NK-92 treated with Interleukin-12 subunit alpha and Interleukin-12 subunit beta, amount 100 ng/mL, for 24 hours (cell line): ENCODE measurements at regions not wholly inside any gene's neighbourhood (a gene's known extent, or its start where the extent isn't known, plus 50 kb on each side); places are given as distances from the start of the nearest gene placed in this dataset.
"Not testable (repeated sequence)": the region's sequence is repeated elsewhere in the genome, so short reads cannot be mapped to it uniquely, and the experiment has no call there.

Experiments
- DNase-seq: peaks from one replicate; lab custom pipeline; 2025; lab: John Stamatoyannopoulos, UW

DNA sequence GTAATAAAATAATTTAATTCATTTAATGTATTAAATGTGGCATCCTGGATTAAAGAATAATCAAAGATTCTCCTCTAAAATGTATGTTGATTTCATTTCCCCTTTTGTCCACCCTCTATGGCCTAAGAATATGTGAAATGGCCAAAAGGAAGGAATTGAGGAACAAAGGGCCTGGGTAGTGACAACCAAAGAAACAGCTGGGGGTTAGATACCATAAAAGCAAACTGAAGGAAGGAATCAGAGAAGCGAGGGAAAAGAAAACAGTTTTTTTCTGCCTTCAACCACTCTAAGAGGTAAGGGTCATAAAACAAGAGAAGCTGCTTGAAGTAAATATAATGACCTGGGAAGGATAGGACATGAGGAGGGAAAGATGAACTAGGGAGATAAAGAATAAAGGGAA is 139.3 kb downstream of the FAM76B start:
- DNase-seq: no peak

- DNase-seq: no peak
Measured at GRCh38 chr11:95647871-95648270, 141.7 kb downstream of the FAM76B start.

DNA sequence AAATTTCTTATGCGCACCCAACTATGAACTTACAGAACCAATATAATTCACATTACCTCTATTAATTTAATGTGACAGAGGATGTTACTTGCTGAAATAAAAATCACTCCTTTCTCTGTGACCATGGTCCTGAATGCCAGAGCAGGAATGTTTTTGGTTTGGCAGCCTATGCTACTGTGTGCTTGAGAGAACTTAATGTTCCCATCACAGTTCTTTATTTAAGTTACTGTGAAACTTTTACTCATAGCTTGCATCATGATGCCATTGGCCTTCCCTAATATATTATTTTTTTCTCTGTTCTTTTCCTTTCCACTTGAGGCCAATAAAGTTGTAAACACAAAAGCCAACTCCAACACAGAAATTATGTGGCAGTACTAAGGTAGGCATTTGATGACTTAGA is 142.2 kb downstream of the FAM76B start:
- no peak for DNase-seq

- DNase-seq: no peak
Measured at GRCh38 chr11:95641495-95641894, 148.1 kb downstream of the FAM76B start.

- DNase-seq: no peak
Measured at GRCh38 chr11:95638501-95638900, 151.1 kb downstream of the FAM76B start.

DNA sequence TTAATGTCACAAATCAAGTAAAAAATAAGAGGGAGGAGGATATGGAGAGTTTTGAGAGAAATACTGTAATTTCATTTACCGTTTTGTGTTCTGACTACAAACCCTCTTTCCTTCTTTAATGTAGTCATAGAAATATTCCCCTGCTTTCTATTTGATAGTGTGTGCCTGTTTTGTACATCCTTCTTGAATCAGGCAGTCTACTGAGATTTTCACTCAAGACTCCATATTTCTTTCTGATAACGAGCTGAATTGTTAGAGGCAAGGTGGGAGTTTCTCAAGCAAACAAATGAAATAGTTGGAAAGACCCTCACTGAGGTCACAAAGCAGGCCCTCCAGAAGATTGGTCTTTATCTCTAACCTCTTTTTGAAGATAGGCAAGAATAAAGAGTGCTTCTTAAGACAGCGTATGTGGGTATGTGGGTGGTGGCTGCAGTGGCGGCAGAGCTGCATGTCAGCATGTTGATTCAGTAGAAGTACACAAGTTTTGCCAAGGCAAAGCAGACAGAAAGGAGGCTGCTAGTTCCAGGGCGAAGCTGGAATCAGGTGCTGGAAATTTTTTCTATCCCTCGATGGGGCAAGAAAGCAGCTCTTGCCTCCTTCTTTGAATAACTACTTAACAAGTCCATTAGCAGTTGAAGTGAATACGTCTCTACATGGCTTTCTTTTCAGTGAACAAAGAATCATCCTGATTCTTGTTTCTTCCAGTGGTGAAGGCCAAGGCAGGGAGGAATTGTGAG is 164.2 kb downstream of the FAM76B start:
- DNase-seq: no peak

- DNase-seq: no peak
Measured at GRCh38 chr11:95616256-95616804, 173.3 kb downstream of the FAM76B start.

- no peak for DNase-seq
Measured at GRCh38 chr11:95611827-95612226, 177.8 kb downstream of the FAM76B start.

DNA sequence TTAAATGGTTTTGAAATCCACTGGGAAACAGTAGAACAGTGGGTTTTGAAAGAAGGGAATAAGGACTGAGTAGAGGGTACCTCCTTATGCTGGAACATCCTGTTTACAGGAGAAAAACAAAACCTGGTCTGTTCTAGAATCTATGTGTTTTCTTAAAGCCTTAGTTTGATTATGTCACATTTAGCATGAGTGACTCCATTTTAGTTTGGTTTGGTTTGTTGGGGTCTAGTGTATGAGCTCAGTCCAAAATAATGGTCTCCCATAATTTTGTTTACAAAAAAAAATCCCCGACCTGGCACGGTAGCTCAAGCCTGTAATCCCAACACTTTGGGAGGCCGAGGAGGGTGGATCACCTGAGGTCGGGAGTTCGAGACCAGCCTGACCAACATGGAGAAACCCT is 179.4 kb downstream of the FAM76B start:
- DNase-seq: not testable (repeated sequence)

DNA sequence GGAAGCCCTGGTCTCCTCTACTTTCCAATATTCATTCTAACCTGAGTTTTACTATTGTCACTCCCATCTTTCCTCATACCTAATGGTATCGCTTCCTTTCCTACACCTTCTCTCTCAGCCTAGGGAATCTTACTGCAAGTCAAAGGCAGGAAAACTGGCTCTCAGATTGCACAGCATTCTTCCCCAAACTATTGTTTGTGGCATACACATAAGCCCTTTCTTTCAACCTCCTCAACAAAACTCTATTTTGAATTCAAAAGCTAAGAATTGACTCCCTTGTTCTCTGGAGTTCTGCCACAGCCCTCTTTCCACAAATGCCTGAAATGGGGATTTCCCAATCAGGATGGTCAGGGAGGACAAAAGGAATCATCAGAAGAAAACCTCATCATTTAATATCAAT is 181.5 kb downstream of the FAM76B start:
- DNase-seq: no peak

- DNase-seq: no peak
Measured at GRCh38 chr11:95606824-95607223, 182.8 kb downstream of the FAM76B start.

- no peak for DNase-seq
Measured at GRCh38 chr11:95605271-95605940, 184.2 kb downstream of the FAM76B start.

GRCh38 chr11:95599959-95600586 is 189.5 kb downstream of the FAM76B start:
- no peak for DNase-seq

DNA sequence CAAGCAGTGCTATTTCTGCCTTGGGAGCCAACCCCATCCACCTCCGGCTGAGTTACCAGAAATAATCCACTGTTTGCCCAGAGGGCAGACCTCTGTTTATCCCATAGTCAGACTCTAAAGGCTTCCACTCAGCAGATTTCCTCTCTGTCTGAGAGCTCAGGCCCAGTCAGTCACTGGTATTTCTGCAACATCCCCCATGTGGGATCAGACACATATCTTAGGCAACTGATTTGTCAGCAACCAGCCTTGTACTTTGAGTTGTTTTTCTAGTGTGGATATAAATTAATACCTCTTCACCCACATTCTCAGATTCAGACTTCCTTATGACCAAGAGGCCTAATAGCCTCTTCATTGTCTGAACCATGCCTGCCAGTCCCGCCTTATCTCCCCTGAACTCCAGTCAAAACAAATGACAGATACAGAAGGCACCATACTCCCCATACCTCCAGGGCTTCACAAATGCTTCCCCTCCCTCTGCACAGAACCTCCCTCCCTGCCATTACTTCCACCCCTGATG is 193.6 kb downstream of the FAM76B start:
- DNase-seq: no peak

GRCh38 chr11:95595541-95595940 is 194.0 kb downstream of the FAM76B start:
- no peak for DNase-seq

GRCh38 chr11:95593111-95593510 is 196.5 kb downstream of the FAM76B start:
- no peak for DNase-seq

GRCh38 chr11:95592471-95592870 is 197.1 kb downstream of the FAM76B start:
- DNase-seq: no peak

- no peak for DNase-seq
Measured at GRCh38 chr11:95589893-95590612, 199.5 kb downstream of the FAM76B start.

DNA sequence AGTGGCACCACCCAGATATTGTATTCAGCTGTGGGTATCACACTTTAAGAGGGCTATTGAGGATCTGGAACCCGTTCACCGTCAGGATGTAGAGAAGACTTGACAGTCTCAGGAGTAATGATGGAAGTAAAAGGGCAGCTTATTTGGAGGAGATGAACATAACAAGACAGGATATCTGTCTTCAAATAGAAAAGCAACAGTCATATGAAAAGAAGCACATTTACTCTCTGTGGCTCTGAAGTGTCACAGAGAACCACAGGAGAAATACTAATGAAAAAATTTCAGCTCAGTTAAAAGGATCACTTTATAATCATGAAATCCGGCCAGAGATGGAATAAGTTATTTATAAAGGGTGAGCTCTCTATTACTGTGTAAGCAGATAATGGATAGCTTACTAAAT is 200.8 kb downstream of the FAM76B start:
- DNase-seq: no peak

DNA sequence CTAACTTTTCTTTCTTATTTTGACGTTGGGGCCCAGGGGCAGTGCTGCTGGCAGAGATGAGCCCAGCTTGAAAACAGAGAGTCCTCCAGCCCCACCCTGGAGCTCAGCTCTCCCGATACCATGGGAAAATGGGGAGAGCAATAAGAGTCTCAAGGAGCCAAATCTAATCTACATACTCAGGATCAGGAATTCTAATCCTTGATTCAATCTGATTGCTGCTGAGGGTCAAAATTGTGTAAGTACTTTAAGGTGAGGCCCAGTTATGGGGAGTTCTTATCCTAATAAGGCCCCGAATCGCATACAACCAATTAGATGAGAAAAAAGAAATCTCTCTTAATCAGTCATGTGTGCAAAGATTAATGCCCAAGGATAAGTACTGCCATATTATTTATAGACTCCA is 202.9 kb downstream of the FAM76B start:
- no peak for DNase-seq

DNA sequence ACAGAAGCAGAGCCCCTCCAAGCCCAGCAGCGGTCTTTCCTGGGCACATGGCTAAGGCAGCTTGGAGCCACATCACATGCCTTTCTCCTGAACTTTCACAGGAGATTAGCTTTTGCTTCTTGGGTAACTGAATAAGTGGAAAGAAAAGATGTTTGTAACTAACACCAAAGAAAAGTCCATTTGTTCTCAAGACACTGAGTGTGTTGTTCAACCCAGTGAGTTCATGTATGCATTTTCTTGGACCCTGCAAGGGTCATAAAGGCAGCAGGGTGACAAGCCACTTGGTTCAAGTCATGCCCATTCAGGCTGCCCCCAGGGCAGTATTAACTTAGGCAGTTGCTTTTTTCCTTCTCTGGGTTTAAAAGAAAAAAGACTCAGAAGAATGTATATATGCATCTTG is 203.4 kb downstream of the FAM76B start:
- DNase-seq: no peak

GRCh38 chr11:95585752-95586077 is 203.9 kb downstream of the FAM76B start:
- DNase-seq: no peak
